ENCODE measurements at regions not wholly inside any gene's neighbourhood (a gene's known extent, or its start where the extent isn't known, plus 50 kb on each side); places are given as distances from the start of the nearest gene placed in this dataset.

GRCh38 chr20:39397646-39398045 lies 435.5 kb downstream of the DHX35 start:
- TF ChIP-seq CTCF (IDR thresholded peaks at IDR 0.05), result no peak
- TF ChIP-seq POLR2A (IDR thresholded peaks at IDR 0.05), result no peak

Measured in ovary (tissue), 3 donors.